Thoracic aorta (tissue), 2 donors: ENCODE measurements at regions not wholly inside any gene's neighbourhood (a gene's known extent, or its start where the extent isn't known, plus 50 kb on each side); places are given as distances from the start of the nearest gene placed in this dataset.

Experiments
- ATAC-seq: fragments of 150-250 bp; one replicate; pipeline ENCODE4 v1.8.0; 2017; ENCODE audit warnings: low read depth; ENCODE audit not compliant: insufficient number of reproducible peaks, low FRiP score
- DNase-seq: peaks from one replicate; pipeline ENCODE4 v3.0.0-alpha.2; 2020; ENCODE audit warnings: low spot score
- H3K27ac ChIP-seq, 2 donors: fragments of 200-600 bp; sonication (generic); 1 replicate in 1 of 2; 2 replicates in 1 of 2; pipeline ENCODE4 v1.5.1; 2016; ENCODE audit warnings: mild to moderate bottlenecking in 2 of 2, moderate library complexity in 2 of 2
- H3K27me3 ChIP-seq: fragments of 200-600 bp; sonication (generic); replicated peaks from 2 replicates; pipeline ENCODE4 v1.6.0; 2016; ENCODE audit warnings: mild to moderate bottlenecking; ENCODE audit not compliant: insufficient read depth
- H3K36me3 ChIP-seq: fragments of 200-600 bp; sonication (generic); one replicate; pipeline ENCODE4 v1.5.1; 2016
- H3K4me1 ChIP-seq, 2 donors: fragments of 200-600 bp; sonication (generic); 1 replicate in 1 of 2; 2 replicates in 1 of 2; pipeline versions ENCODE4 v1.5.1 to v1.6.0; 2016; ENCODE audit warnings: low read depth in 2 of 2, mild to moderate bottlenecking in 1 of 2; ENCODE audit not compliant: control insufficient read depth in 1 of 2
- H3K4me3 ChIP-seq: fragments of 200-600 bp; sonication (generic); 2 replicates; pipeline ENCODE4 v1.5.1; 2016; ENCODE audit warnings: mild to moderate bottlenecking
- H3K9me3 ChIP-seq: fragments of 200-600 bp; sonication (generic); 2 replicates; pipeline ENCODE4 v1.5.1; 2016
- TF ChIP-seq, protein P1 (sequence below): fragments of 200-600 bp; sonication (generic); IDR thresholded peaks from one replicate; pipeline ENCODE4 v1.5.1; 2019; ENCODE audit warnings: antibody characterized with exemption

DNA sequence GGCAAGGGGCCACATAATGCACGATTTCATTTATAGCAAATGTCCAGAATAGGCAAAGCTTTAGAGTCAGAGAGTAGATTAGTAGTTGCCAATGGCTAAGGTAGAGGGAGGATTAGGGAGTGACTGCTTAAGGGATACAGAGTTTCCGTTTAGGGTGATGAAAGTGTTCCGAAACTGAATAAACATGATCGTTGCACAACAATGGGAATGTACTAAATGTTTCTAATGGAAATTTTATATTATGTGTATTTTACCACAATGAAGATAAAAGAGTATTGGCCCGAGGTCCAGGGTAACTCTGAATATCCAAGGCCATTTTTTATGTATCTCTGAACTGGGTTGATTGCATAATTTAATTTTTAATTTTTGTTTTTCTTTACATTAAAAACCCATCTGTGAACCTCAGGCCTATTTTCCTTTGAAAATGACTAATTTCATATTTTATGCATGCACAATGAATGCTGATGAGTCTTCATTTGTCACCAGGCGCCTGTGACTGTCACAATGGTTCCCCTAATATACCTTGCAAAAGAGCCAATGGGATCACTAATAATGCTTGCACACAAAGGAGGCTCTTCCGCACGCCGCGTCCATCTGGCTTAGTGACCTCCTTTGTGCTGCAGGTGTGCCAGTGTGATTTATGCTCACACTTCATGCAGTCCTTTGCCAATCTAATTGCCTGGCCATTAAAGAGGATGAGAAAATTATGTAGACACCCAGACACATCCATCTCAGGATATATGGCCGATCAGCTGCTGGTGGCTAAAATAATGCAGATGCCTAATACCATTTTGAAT, 612.5 kb downstream of the CDH26 start:
- H3K27me3 ChIP-seq, result no peaks in the 10 kb centered on the region
- DNase-seq (no peak), ATAC-seq (no peak)
- H3K36me3 ChIP-seq, result no peaks in the 10 kb centered on the region
- no peak overlapping the region for H3K27ac ChIP-seq
- no peaks in the 10 kb centered on the region for H3K4me1 ChIP-seq
- TF ChIP-seq, protein P1, sequence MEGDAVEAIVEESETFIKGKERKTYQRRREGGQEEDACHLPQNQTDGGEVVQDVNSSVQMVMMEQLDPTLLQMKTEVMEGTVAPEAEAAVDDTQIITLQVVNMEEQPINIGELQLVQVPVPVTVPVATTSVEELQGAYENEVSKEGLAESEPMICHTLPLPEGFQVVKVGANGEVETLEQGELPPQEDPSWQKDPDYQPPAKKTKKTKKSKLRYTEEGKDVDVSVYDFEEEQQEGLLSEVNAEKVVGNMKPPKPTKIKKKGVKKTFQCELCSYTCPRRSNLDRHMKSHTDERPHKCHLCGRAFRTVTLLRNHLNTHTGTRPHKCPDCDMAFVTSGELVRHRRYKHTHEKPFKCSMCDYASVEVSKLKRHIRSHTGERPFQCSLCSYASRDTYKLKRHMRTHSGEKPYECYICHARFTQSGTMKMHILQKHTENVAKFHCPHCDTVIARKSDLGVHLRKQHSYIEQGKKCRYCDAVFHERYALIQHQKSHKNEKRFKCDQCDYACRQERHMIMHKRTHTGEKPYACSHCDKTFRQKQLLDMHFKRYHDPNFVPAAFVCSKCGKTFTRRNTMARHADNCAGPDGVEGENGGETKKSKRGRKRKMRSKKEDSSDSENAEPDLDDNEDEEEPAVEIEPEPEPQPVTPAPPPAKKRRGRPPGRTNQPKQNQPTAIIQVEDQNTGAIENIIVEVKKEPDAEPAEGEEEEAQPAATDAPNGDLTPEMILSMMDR, result no peak
- no peaks in the 10 kb centered on the region for H3K9me3 ChIP-seq
- no peak overlapping the region for H3K4me3 ChIP-seq

DNA sequence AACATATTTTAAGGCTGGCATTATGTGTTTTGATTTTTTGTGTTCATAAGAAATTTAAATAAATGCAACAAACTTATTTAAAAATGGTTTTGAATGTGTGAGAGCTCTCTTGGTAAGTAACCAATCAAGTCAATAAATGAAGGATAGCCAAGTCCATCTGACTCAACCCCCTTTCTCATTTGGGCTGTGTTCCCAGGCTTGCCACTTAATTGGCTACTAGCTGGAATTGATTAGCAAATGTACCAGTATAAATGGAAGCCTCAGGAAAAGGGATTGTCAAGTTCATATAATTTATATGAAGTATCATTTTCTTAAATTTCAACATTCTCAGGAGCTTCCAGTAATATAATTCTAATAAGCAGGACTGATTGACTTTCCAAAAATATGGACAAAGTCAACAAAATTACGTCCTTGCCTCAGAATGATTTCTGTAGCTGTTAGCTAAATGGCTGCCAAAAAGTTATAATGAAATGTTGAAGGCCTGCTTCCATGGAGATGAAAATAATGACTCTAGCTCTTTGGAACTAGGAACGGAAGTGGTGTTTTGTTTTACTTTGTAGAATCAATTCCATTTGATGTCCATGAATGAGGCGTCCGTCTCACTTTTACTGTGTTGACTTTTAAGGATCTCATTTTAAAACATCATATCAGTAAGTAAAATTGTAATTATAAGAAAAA, 614.9 kb downstream of the CDH26 start:
- no peak for ATAC-seq
- Histone ChIP-seq H3K4me3 (no peak overlapping the region), H3K4me1 (no peaks in the 10 kb centered on the region), H3K9me3 (no peaks in the 10 kb centered on the region), H3K36me3 (no peaks in the 10 kb centered on the region), H3K27me3 (no peaks in the 10 kb centered on the region), H3K27ac (no peak overlapping the region)
- TF ChIP-seq, protein P1, result no peak
- DNase-seq, result no peak

DNA sequence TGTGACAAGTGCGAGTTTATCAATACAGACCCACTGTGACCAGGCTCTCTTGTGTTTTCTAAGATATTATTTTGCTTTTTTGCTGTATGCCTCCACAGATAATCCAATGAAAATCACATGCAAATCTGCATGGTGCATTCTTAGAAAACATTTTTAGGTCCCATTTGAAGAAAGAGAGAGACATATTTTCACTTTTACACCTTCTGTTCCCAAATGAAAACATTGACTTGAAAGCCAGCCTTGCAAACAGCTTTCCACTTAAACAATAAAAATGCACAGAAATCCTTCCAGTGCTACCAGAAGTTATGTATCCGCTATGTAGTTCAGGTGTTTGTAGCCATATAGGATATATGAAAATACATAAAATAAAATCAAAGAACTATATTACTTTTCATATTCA, 618.0 kb downstream of the CDH26 start:
- DNase-seq (no peak), ATAC-seq (no peak)
- TF ChIP-seq, protein P1, result no peak
- no peaks in the 10 kb centered on the region for H3K27me3 ChIP-seq
- H3K27ac ChIP-seq, result no peak overlapping the region
- H3K36me3 ChIP-seq, result no peaks in the 10 kb centered on the region
- no peak overlapping the region for H3K4me3 ChIP-seq
- no peaks in the 10 kb centered on the region for H3K4me1 ChIP-seq
- H3K9me3 ChIP-seq, result no peaks in the 10 kb centered on the region

DNA sequence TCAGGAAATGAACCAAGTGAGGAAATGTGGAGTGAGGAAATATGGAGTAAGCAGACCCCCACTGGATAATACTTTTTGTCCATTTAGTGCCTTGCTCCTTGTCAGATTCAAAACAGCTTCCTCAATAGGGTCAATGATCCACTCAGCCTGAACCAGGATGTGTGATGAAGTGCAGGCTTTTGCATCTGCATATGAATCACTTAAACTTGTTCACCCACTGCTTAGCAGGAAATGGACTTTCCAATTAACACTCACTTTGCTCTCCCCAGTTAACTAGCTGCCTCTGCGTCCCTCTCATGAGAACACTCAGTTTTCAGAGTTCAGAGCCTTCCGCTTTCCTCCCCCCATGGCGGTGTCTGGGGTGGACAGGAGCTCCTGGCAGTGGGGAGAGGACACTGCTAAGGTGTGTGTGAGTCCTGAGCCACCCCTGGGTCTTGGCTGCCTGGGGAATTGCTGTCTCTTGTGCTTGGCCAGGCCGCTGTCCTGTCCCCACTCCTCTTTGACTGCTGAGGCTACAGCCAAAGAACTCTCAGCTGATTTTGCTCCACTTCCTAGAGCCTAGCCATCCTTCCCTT, 621.8 kb downstream of the CDH26 start:
- no peak overlapping the region for H3K4me3 ChIP-seq
- DNase-seq, result no peak
- H3K27me3 ChIP-seq, result no peaks in the 10 kb centered on the region
- ATAC-seq, result no peak
- H3K27ac ChIP-seq, result no peak overlapping the region
- H3K9me3 ChIP-seq, result no peaks in the 10 kb centered on the region
- H3K4me1 ChIP-seq, result no peaks in the 10 kb centered on the region
- TF ChIP-seq, protein P1, result no peak
- H3K36me3 ChIP-seq, result no peaks in the 10 kb centered on the region

DNA sequence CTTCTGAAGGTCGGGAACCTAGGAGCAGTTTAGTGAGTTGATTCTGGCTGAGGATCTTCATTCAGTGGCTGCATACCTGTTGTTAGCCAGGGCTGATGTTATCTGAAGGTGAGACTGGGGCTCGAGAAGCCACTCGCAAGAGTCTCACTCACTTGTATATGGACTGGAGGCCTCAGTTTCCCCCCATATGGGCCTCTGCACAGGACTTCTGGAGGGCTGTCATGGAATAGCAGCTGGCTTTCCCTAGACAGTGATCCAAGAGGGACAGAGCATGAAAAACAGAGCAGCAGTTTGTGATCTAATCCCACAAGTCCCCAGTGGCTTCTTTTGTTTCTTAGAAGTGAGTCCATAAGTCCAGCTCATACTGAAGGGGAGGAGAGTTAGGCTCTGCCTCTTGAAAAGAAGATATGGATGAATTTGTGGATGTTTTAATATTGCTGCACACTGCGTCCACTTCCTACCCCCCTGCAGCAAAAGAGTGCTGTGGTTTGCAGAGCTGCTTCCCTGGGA, 623.4 kb downstream of the CDH26 start:
- Histone ChIP-seq H3K4me3 (no peak overlapping the region), H3K27ac (no peak overlapping the region), H3K27me3 (no peaks in the 10 kb centered on the region), H3K4me1 (no peaks in the 10 kb centered on the region), H3K9me3 (no peaks in the 10 kb centered on the region), H3K36me3 (no peaks in the 10 kb centered on the region)
- no peak for ATAC-seq
- no peak for DNase-seq
- TF ChIP-seq, protein P1, result no peak
